ENCODE measurements at regions not wholly inside any gene's neighbourhood (a gene's known extent, or its start where the extent isn't known, plus 50 kb on each side); places are given as distances from the start of the nearest gene placed in this dataset.

GRCh38 chr7:51471210-51471980 is 154.8 kb upstream of the COBL start:
- no peaks in the 10 kb centered on the region for H3K4me1 ChIP-seq (ENCODE audit: control insufficient read depth, insufficient read depth, low read length)
- no peaks in the 10 kb centered on the region for H3K36me3 ChIP-seq (ENCODE audit: control insufficient read depth in 2 of 2, insufficient read depth in 1 of 2, low read length in 2 of 2)
- ChIA-PET POLR2A (no interaction called here), CTCF (interaction anchor here (0.6 to 0.8 kb wide), 2 partner anchors 118 to 1329 kb away, joined by 3 to 5 read pairs; no protein-coding TSS in a partner anchor)
- no peak overlapping the region for H3K4me3 ChIP-seq (ENCODE audit: low read depth, low read length)
- no peak overlapping the region for H3K27ac ChIP-seq (ENCODE audit: extremely low read depth, low read depth, low read length)
- TF ChIP-seq EGR2 (tag by site-specific recombination; IDR thresholded peaks at IDR 0.05; ENCODE audit: low read depth) = no peak
- no peak for TF ChIP-seq ZBTB1 (tag by site-specific recombination; IDR thresholded peaks at IDR 0.05)
- no peak for TF ChIP-seq ZNF544 (tag by site-specific recombination; IDR thresholded peaks at IDR 0.05)
- TF ChIP-seq ZNF391 (tag by site-specific recombination; IDR thresholded peaks at IDR 0.05; ENCODE audit: borderline replicate concordance, low read depth) = no peak
- TF ChIP-seq REPIN1 (tag by site-specific recombination; IDR thresholded peaks at IDR 0.05; ENCODE audit: low read depth) = no peak
- no peak for TF ChIP-seq ZBTB7A (tag by site-specific recombination; IDR thresholded peaks at IDR 0.05; ENCODE audit: low read depth)
- no peak for TF ChIP-seq ZNF19 (tag by site-specific recombination; IDR thresholded peaks at IDR 0.05; ENCODE audit: low read depth)
- H3K9me3 ChIP-seq (ENCODE audit: control insufficient read depth, insufficient read depth, low read depth, low read length) = no peaks in the 10 kb centered on the region

GRCh38 chr7:51467384-51468017 is 150.9 kb upstream of the COBL start:
- ChIA-PET CTCF (no interaction called here), POLR2A (no interaction called here)
- Histone ChIP-seq H3K36me3 (ENCODE audit: control insufficient read depth in 2 of 2, insufficient read depth in 1 of 2, low read length in 2 of 2) (no peaks in the 10 kb centered on the region), H3K4me1 (ENCODE audit: control insufficient read depth, insufficient read depth, low read length) (no peaks in the 10 kb centered on the region), H3K4me3 (ENCODE audit: low read depth, low read length) (no peak overlapping the region), H3K9me3 (ENCODE audit: control insufficient read depth, insufficient read depth, low read depth, low read length) (no peaks in the 10 kb centered on the region), H3K27ac (ENCODE audit: extremely low read depth, low read depth, low read length) (no peak overlapping the region)
- TF ChIP-seq PRDM6 (tag by site-specific recombination; IDR thresholded peaks at IDR 0.05) (no peak), ZNF544 (tag by site-specific recombination; IDR thresholded peaks at IDR 0.05) (no peak), ZNF623 (tag by site-specific recombination; IDR thresholded peaks at IDR 0.05) (no peak), PRDM1 (tag by site-specific recombination; IDR thresholded peaks at IDR 0.05) (no peak), ZNF513 (tag by site-specific recombination; IDR thresholded peaks at IDR 0.05) (no peak)

GRCh38 chr7:51459809-51460208 is 143.2 kb upstream of the COBL start:
- CTCF ChIA-PET = no interaction called here
- POLR2A ChIA-PET = no interaction called here
- H3K4me3 ChIP-seq (ENCODE audit: low read depth, low read length) = no peak overlapping the region
- TF ChIP-seq ZNF114 (tag by site-specific recombination; IDR thresholded peaks at IDR 0.05) (no peak), ZBTB49 (tag by site-specific recombination; IDR thresholded peaks at IDR 0.05; ENCODE audit: low read depth) (no peak), ZNF18 (tag by site-specific recombination; IDR thresholded peaks at IDR 0.05) (no peak), ZNF10 (tag by site-specific recombination; IDR thresholded peaks at IDR 0.05) (no peak), ZNF585B (tag by site-specific recombination; IDR thresholded peaks at IDR 0.05) (no peak), ZNF223 (tag by site-specific recombination; IDR thresholded peaks at IDR 0.05) (no peak), ZNF488 (tag by site-specific recombination; IDR thresholded peaks at IDR 0.05) (no peak)

More at GRCh38 chr7:51459809-51460208, 143.2 kb upstream of the COBL start:
- H3K4me1 ChIP-seq (ENCODE audit: control insufficient read depth, insufficient read depth, low read length) = peaks cover 8% of the 10 kb centered on the region
- H3K36me3 ChIP-seq (ENCODE audit: control insufficient read depth in 2 of 2, insufficient read depth in 1 of 2, low read length in 2 of 2) = no peaks in the 10 kb centered on the region
- H3K9me3 ChIP-seq (ENCODE audit: control insufficient read depth, insufficient read depth, low read depth, low read length) = no peaks in the 10 kb centered on the region
- no peak overlapping the region for H3K27ac ChIP-seq (ENCODE audit: extremely low read depth, low read depth, low read length)

Data from HEK293 (cell line).